ENCODE measurements at regions not wholly inside any gene's neighbourhood (a gene's known extent, or its start where the extent isn't known, plus 50 kb on each side); places are given as distances from the start of the nearest gene placed in this dataset.

- Histone ChIP-seq H3K36me3 (ENCODE audit: insufficient read depth, low read length) (no peaks in the 10 kb centered on the region), H3K4me1 (ENCODE audit: insufficient read depth, low read length) (no peaks in the 10 kb centered on the region), H3K27ac (ENCODE audit: low read depth, low read length) (no peak overlapping the region), H3K4me3 (ENCODE audit: low read length in 2 of 2) (no peak overlapping the region), H3K27me3 (ENCODE audit: insufficient read depth, low read length) (no peaks in the 10 kb centered on the region), H3K9me3 (ENCODE audit: control insufficient read depth in 1 of 2, low read length in 2 of 2) (no peaks in the 10 kb centered on the region)
- no peaks in the 10 kb centered on the region for H3K4me1 Mint-ChIP-seq
- DNase-seq = no peak
- no peak overlapping the region for H3K4me3 Mint-ChIP-seq
- intact Hi-C loops (cut with micrococcal nuclease) = no loop called here
- H3K36me3 Mint-ChIP-seq = no peaks in the 10 kb centered on the region
- POLR2A ChIA-PET (ENCODE audit: partially characterized antibody) = no interaction called here
- CTCF ChIA-PET (ENCODE audit: partially characterized antibody) = no interaction called here
- H3K27me3 Mint-ChIP-seq = no peaks in the 10 kb centered on the region
- H3K27ac Mint-ChIP-seq = no peak overlapping the region
- peaks cover 0 to 5% (median 0%) of the 10 kb centered on the region in 8 donors for H3K9me3 Mint-ChIP-seq
Measured at GRCh38 chr10:57806675-57807074, 461.0 kb downstream of the IPMK start.

GRCh38 chr10:57799625-57800024 lies 468.1 kb downstream of the IPMK start:
- no peaks in the 10 kb centered on the region for H3K4me1 Mint-ChIP-seq
- Histone ChIP-seq H3K27ac (ENCODE audit: low read depth, low read length) (no peak overlapping the region), H3K9me3 (ENCODE audit: control insufficient read depth in 1 of 2, low read length in 2 of 2) (no peaks in the 10 kb centered on the region), H3K4me3 (ENCODE audit: low read length in 2 of 2) (no peak overlapping the region), H3K27me3 (ENCODE audit: insufficient read depth, low read length) (no peaks in the 10 kb centered on the region), H3K36me3 (ENCODE audit: insufficient read depth, low read length) (no peaks in the 10 kb centered on the region), H3K4me1 (ENCODE audit: insufficient read depth, low read length) (no peaks in the 10 kb centered on the region)
- no peak overlapping the region for H3K4me3 Mint-ChIP-seq
- no peak overlapping the region for H3K27ac Mint-ChIP-seq
- no peak for DNase-seq
- ChIA-PET POLR2A (ENCODE audit: partially characterized antibody) (no interaction called here), CTCF (ENCODE audit: partially characterized antibody) (no interaction called here)
- no peaks in the 10 kb centered on the region for H3K36me3 Mint-ChIP-seq
- H3K27me3 Mint-ChIP-seq = no peaks in the 10 kb centered on the region
- intact Hi-C loops (cut with micrococcal nuclease) = no loop called here
- peaks cover 0 to 4% (median 0%) of the 10 kb centered on the region in 8 donors for H3K9me3 Mint-ChIP-seq

- Mint-ChIP-seq H3K27ac (no peak overlapping the region), H3K4me1 (no peaks in the 10 kb centered on the region), H3K9me3 (peaks cover 0 to 4% (median 0%) of the 10 kb centered on the region in 8 donors), H3K4me3 (no peak overlapping the region), H3K36me3 (no peaks in the 10 kb centered on the region), H3K27me3 (no peaks in the 10 kb centered on the region)
- ChIA-PET POLR2A (ENCODE audit: partially characterized antibody) (no interaction called here), CTCF (ENCODE audit: partially characterized antibody) (no interaction called here)
- Histone ChIP-seq H3K36me3 (ENCODE audit: insufficient read depth, low read length) (no peaks in the 10 kb centered on the region), H3K4me3 (ENCODE audit: low read length in 2 of 2) (no peak overlapping the region), H3K9me3 (ENCODE audit: control insufficient read depth in 1 of 2, low read length in 2 of 2) (no peaks in the 10 kb centered on the region), H3K4me1 (ENCODE audit: insufficient read depth, low read length) (no peaks in the 10 kb centered on the region), H3K27ac (ENCODE audit: low read depth, low read length) (no peak overlapping the region), H3K27me3 (ENCODE audit: insufficient read depth, low read length) (no peaks in the 10 kb centered on the region)
- no peak for DNase-seq
- intact Hi-C loops (cut with micrococcal nuclease) = no loop called here
Measured at GRCh38 chr10:57798830-57799229, 468.9 kb downstream of the IPMK start.

GRCh38 chr10:57791546-57791945 lies 476.1 kb downstream of the IPMK start:
- Mint-ChIP-seq H3K36me3 (no peaks in the 10 kb centered on the region), H3K27me3 (no peaks in the 10 kb centered on the region), H3K27ac (no peak overlapping the region), H3K4me1 (no peaks in the 10 kb centered on the region), H3K4me3 (no peak overlapping the region), H3K9me3 (peaks cover 0 to 14% (median 1%) of the 10 kb centered on the region in 8 donors)
- no peaks in the 10 kb centered on the region for H3K36me3 ChIP-seq (ENCODE audit: insufficient read depth, low read length)
- DNase-seq = no peak
- peaks cover 0 to 6% of the 10 kb centered on the region in 2 donors for H3K9me3 ChIP-seq (ENCODE audit: control insufficient read depth in 1 of 2, low read length in 2 of 2)
- intact Hi-C loops (cut with micrococcal nuclease) = no loop called here
- no peak overlapping the region for H3K27ac ChIP-seq (ENCODE audit: low read depth, low read length)
- ChIA-PET POLR2A (ENCODE audit: partially characterized antibody) (no interaction called here), CTCF (ENCODE audit: partially characterized antibody) (no interaction called here)
- no peaks in the 10 kb centered on the region for H3K27me3 ChIP-seq (ENCODE audit: insufficient read depth, low read length)
- no peak overlapping the region for H3K4me3 ChIP-seq (ENCODE audit: low read length in 2 of 2)
- no peaks in the 10 kb centered on the region for H3K4me1 ChIP-seq (ENCODE audit: insufficient read depth, low read length)

GRCh38 chr10:57790703-57791102 lies 477.0 kb downstream of the IPMK start:
- peaks cover 0 to 14% (median 2%) of the 10 kb centered on the region in 8 donors for H3K9me3 Mint-ChIP-seq
- no peak overlapping the region for H3K4me3 Mint-ChIP-seq
- no peaks in the 10 kb centered on the region for H3K4me1 Mint-ChIP-seq
- Histone ChIP-seq H3K36me3 (ENCODE audit: insufficient read depth, low read length) (no peaks in the 10 kb centered on the region), H3K27ac (ENCODE audit: low read depth, low read length) (no peak overlapping the region), H3K27me3 (ENCODE audit: insufficient read depth, low read length) (no peaks in the 10 kb centered on the region), H3K4me1 (ENCODE audit: insufficient read depth, low read length) (no peaks in the 10 kb centered on the region), H3K4me3 (ENCODE audit: low read length in 2 of 2) (no peak overlapping the region), H3K9me3 (ENCODE audit: control insufficient read depth in 1 of 2, low read length in 2 of 2) (peaks cover 0 to 6% of the 10 kb centered on the region in 2 donors)
- intact Hi-C loops (cut with micrococcal nuclease) = no loop called here
- H3K27me3 Mint-ChIP-seq = no peaks in the 10 kb centered on the region
- no peaks in the 10 kb centered on the region for H3K36me3 Mint-ChIP-seq
- CTCF ChIA-PET (ENCODE audit: partially characterized antibody) = no interaction called here
- no peak overlapping the region for H3K27ac Mint-ChIP-seq
- POLR2A ChIA-PET (ENCODE audit: partially characterized antibody) = no interaction called here
- DNase-seq = no peak

GRCh38 chr10:57788117-57788516 lies 479.6 kb downstream of the IPMK start:
- H3K36me3 ChIP-seq (ENCODE audit: insufficient read depth, low read length) = no peaks in the 10 kb centered on the region
- H3K27ac ChIP-seq (ENCODE audit: low read depth, low read length) = no peak overlapping the region
- H3K27me3 Mint-ChIP-seq = no peaks in the 10 kb centered on the region
- H3K36me3 Mint-ChIP-seq = no peaks in the 10 kb centered on the region
- H3K4me1 ChIP-seq (ENCODE audit: insufficient read depth, low read length) = no peaks in the 10 kb centered on the region
- ChIA-PET CTCF (ENCODE audit: partially characterized antibody) (no interaction called here), POLR2A (ENCODE audit: partially characterized antibody) (no interaction called here)
- no peak for DNase-seq
- no peak overlapping the region for H3K27ac Mint-ChIP-seq
- no peak overlapping the region for H3K4me3 ChIP-seq (ENCODE audit: low read length in 2 of 2)
- intact Hi-C loops (cut with micrococcal nuclease) = no loop called here
- H3K9me3 ChIP-seq (ENCODE audit: control insufficient read depth in 1 of 2, low read length in 2 of 2) = peaks cover 0 to 10% of the 10 kb centered on the region in 2 donors
- no peak overlapping the region for H3K4me3 Mint-ChIP-seq
- H3K27me3 ChIP-seq (ENCODE audit: insufficient read depth, low read length) = no peaks in the 10 kb centered on the region
- H3K4me1 Mint-ChIP-seq = no peaks in the 10 kb centered on the region
- peaks cover 0 to 10% (median 4%) of the 10 kb centered on the region in 8 donors for H3K9me3 Mint-ChIP-seq

- intact Hi-C loops (cut with micrococcal nuclease) = no loop called here
- H3K4me1 Mint-ChIP-seq = no peaks in the 10 kb centered on the region
- H3K36me3 Mint-ChIP-seq = no peaks in the 10 kb centered on the region
Measured at GRCh38 chr10:57786850-57787750, 480.6 kb downstream of the IPMK start.

More at GRCh38 chr10:57786850-57787750, 480.6 kb downstream of the IPMK start:
- Histone ChIP-seq H3K36me3 (ENCODE audit: insufficient read depth, low read length) (no peaks in the 10 kb centered on the region), H3K4me3 (ENCODE audit: low read length in 2 of 2) (no peak overlapping the region), H3K9me3 (ENCODE audit: control insufficient read depth in 1 of 2, low read length in 2 of 2) (peaks cover 0 to 10% of the 10 kb centered on the region in 2 donors), H3K27ac (ENCODE audit: low read depth, low read length) (no peak overlapping the region), H3K27me3 (ENCODE audit: insufficient read depth, low read length) (no peaks in the 10 kb centered on the region), H3K4me1 (ENCODE audit: insufficient read depth, low read length) (no peaks in the 10 kb centered on the region)
- H3K27me3 Mint-ChIP-seq = no peaks in the 10 kb centered on the region
- DNase-seq = no peak
- H3K4me3 Mint-ChIP-seq = no peak overlapping the region
- POLR2A ChIA-PET (ENCODE audit: partially characterized antibody) = no interaction called here
- peak overlapping the region in 1 of 7 donors; percentile 26 for H3K27ac Mint-ChIP-seq
- CTCF ChIA-PET (ENCODE audit: partially characterized antibody) = no interaction called here
- peaks cover 0 to 10% (median 4%) of the 10 kb centered on the region in 8 donors for H3K9me3 Mint-ChIP-seq

Data from CD4-positive, alpha-beta memory T cell (primary cell).